Activated CD8-positive, alpha-beta memory T cell treated with anti-CD3 and anti-CD28 coated beads for 1 hour (primary cell): ENCODE measurements at regions not wholly inside any gene's neighbourhood (a gene's known extent, or its start where the extent isn't known, plus 50 kb on each side); places are given as distances from the start of the nearest gene placed in this dataset.

ENCODE experiments used
- DNase-seq, 2 donors: peaks; one replicate each; pipeline ENCODE4 v3.0.0-alpha.2; 2020; ENCODE audit warnings: low read depth in 1 of 2; ENCODE audit errors: extremely low read depth in 1 of 2

GRCh38 chr11:15793043-15793996 is 563.0 kb downstream of the SOX6 start:
- no peak for DNase-seq

- no peak for DNase-seq
Observed at GRCh38 chr11:15794361-15795150, 561.8 kb downstream of the SOX6 start.

GRCh38 chr11:15795378-15795777 is 561.0 kb downstream of the SOX6 start:
- no peak for DNase-seq

- DNase-seq: no peak
Observed at GRCh38 chr11:15800111-15800800, 556.1 kb downstream of the SOX6 start.

- DNase-seq: no peak
Observed at GRCh38 chr11:15801126-15801525, 555.2 kb downstream of the SOX6 start.

GRCh38 chr11:15801616-15802015 is 554.7 kb downstream of the SOX6 start:
- no peak for DNase-seq

- DNase-seq: no peak
Observed at GRCh38 chr11:15805726-15806125, 550.6 kb downstream of the SOX6 start.

GRCh38 chr11:15806217-15806616 is 550.1 kb downstream of the SOX6 start:
- no peak for DNase-seq

- no peak for DNase-seq
Observed at GRCh38 chr11:15807827-15808226, 548.5 kb downstream of the SOX6 start.

- no peak for DNase-seq
Observed at GRCh38 chr11:15810082-15810481, 546.3 kb downstream of the SOX6 start.

GRCh38 chr11:15810525-15810924 is 545.8 kb downstream of the SOX6 start:
- no peak for DNase-seq

GRCh38 chr11:15815246-15816195 is 540.8 kb downstream of the SOX6 start:
- DNase-seq: no peak

GRCh38 chr11:15816260-15816871 is 540.0 kb downstream of the SOX6 start:
- no peak for DNase-seq

GRCh38 chr11:15817001-15817400 is 539.3 kb downstream of the SOX6 start:
- DNase-seq: no peak

GRCh38 chr11:15818132-15818842 is 538.1 kb downstream of the SOX6 start:
- no peak for DNase-seq

- no peak for DNase-seq
Observed at GRCh38 chr11:15819679-15820286, 536.6 kb downstream of the SOX6 start.

- DNase-seq: no peak
Observed at GRCh38 chr11:15821451-15821850, 534.9 kb downstream of the SOX6 start.

GRCh38 chr11:15824060-15824459 is 532.3 kb downstream of the SOX6 start:
- DNase-seq: no peak
